ENCODE measurements at regions not wholly inside any gene's neighbourhood (a gene's known extent, or its start where the extent isn't known, plus 50 kb on each side); places are given as distances from the start of the nearest gene placed in this dataset.

- no peak for TF ChIP-seq EZH2 (IDR thresholded peaks at IDR 0.05; ENCODE audit: low read length)
- TF ChIP-seq CTCF (optimal IDR thresholded peaks at IDR 0.05 in 1 of 3, IDR thresholded peaks at IDR 0.05 in 1 of 3, conservative IDR thresholded peaks at IDR 0.05 in 1 of 3; ENCODE audit: extremely low read depth in 1 of 3, insufficient read depth in 2 of 3, low read length in 3 of 3), result no peak
- H3K27ac ChIP-seq (ENCODE audit: control insufficient read depth, insufficient read depth, low read length), result no peak overlapping the region
- no peaks in the 10 kb centered on the region for H3K27me3 ChIP-seq (ENCODE audit: control insufficient read depth, extremely low read depth, insufficient read depth, low read length)
- H3K79me2 ChIP-seq (ENCODE audit: control insufficient read depth, insufficient read depth, low read length), result no peaks in the 10 kb centered on the region
- no peak overlapping the region for H3K9ac ChIP-seq (ENCODE audit: control insufficient read depth, extremely low read depth, insufficient read depth, low read length)
- no peaks in the 10 kb centered on the region for H3K9me1 ChIP-seq (ENCODE audit: control insufficient read depth, extremely low read depth, insufficient read depth, low read length)
- FAIRE-seq (no peak), DNase-seq (ENCODE audit: low read depth, low spot score) (no peak)
- H3K9me3 ChIP-seq (ENCODE audit: control insufficient read depth, low read depth, low read length), result no peaks in the 10 kb centered on the region
- no peaks in the 10 kb centered on the region for H4K20me1 ChIP-seq (ENCODE audit: control insufficient read depth, extremely low read depth, insufficient read depth, low read length)
- H3K4me2 ChIP-seq (ENCODE audit: control insufficient read depth, extremely low read depth, insufficient read depth, low read depth, low read length), result no peak overlapping the region
- H3K36me3 ChIP-seq (ENCODE audit: control insufficient read depth in 2 of 2, extremely low read depth in 1 of 2, insufficient read depth in 2 of 2, low read length in 2 of 2), result no peaks in the 10 kb centered on the region
- dilution Hi-C loops (cut with MboI; ENCODE audit: extremely low pct_ligation_motif_present, low sequenced_read_pairs), result no loop called here
- H3K4me1 ChIP-seq (ENCODE audit: control insufficient read depth, extremely low read depth, insufficient read depth, low read length), result no peaks in the 10 kb centered on the region
- H2AFZ ChIP-seq (ENCODE audit: control insufficient read depth, low read length), result no peak overlapping the region
- no peak overlapping the region for H3K4me3 ChIP-seq (ENCODE audit: control insufficient read depth in 2 of 3, extremely low read depth in 1 of 3, insufficient read depth in 2 of 3, low read depth in 1 of 3, low read length in 3 of 3)
Measured at GRCh38 chr20:22008456-22008855, 303.0 kb downstream of the PAX1 start.

GRCh38 chr20:22006306-22006705 is 300.8 kb downstream of the PAX1 start:
- Histone ChIP-seq H3K27ac (ENCODE audit: control insufficient read depth, insufficient read depth, low read length) (no peak overlapping the region), H4K20me1 (ENCODE audit: control insufficient read depth, extremely low read depth, insufficient read depth, low read length) (no peaks in the 10 kb centered on the region), H3K9me1 (ENCODE audit: control insufficient read depth, extremely low read depth, insufficient read depth, low read length) (no peaks in the 10 kb centered on the region), H2AFZ (ENCODE audit: control insufficient read depth, low read length) (no peak overlapping the region), H3K9ac (ENCODE audit: control insufficient read depth, extremely low read depth, insufficient read depth, low read length) (no peak overlapping the region), H3K4me2 (ENCODE audit: control insufficient read depth, extremely low read depth, insufficient read depth, low read depth, low read length) (no peak overlapping the region), H3K4me3 (ENCODE audit: control insufficient read depth in 2 of 3, extremely low read depth in 1 of 3, insufficient read depth in 2 of 3, low read depth in 1 of 3, low read length in 3 of 3) (no peak overlapping the region), H3K36me3 (ENCODE audit: control insufficient read depth in 2 of 2, extremely low read depth in 1 of 2, insufficient read depth in 2 of 2, low read length in 2 of 2) (no peaks in the 10 kb centered on the region), H3K27me3 (ENCODE audit: control insufficient read depth, extremely low read depth, insufficient read depth, low read length) (no peaks in the 10 kb centered on the region), H3K79me2 (ENCODE audit: control insufficient read depth, insufficient read depth, low read length) (no peaks in the 10 kb centered on the region), H3K4me1 (ENCODE audit: control insufficient read depth, extremely low read depth, insufficient read depth, low read length) (no peaks in the 10 kb centered on the region), H3K9me3 (ENCODE audit: control insufficient read depth, low read depth, low read length) (no peaks in the 10 kb centered on the region)
- dilution Hi-C loops (cut with MboI; ENCODE audit: extremely low pct_ligation_motif_present, low sequenced_read_pairs), result no loop called here
- no peak for FAIRE-seq
- no peak for TF ChIP-seq EZH2 (IDR thresholded peaks at IDR 0.05; ENCODE audit: low read length)
- TF ChIP-seq CTCF (optimal IDR thresholded peaks at IDR 0.05 in 1 of 3, IDR thresholded peaks at IDR 0.05 in 1 of 3, conservative IDR thresholded peaks at IDR 0.05 in 1 of 3; ENCODE audit: extremely low read depth in 1 of 3, insufficient read depth in 2 of 3, low read length in 3 of 3), result no peak
- DNase-seq (ENCODE audit: low read depth, low spot score), result no peak
